ENCODE measurements at regions not wholly inside any gene's neighbourhood (a gene's known extent, or its start where the extent isn't known, plus 50 kb on each side); places are given as distances from the start of the nearest gene placed in this dataset.

DNA sequence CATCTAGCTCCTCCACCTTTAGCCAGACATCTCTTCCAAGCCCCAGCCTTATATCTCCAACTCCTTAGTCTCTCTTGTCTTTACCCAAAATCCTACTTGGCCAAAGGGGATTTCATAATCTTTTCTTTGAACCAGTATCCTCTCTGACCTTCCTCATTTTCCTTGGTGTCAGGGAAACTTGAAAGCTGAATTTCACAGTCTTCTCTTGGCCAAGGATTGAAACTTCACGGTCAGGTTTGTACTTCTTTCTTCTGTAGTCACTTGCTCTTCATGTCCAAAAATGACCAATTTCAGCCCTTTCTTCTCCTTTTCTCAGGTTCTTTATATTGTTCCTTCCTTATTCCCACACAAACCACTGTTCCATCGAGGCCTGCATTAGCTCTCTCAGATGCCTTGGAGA is 473.7 kb upstream of the KLF4 start:
- TF ChIP-seq EZH2 (IDR thresholded peaks at IDR 0.05; ENCODE audit: low read length): no peak
- TF ChIP-seq, protein P1, sequence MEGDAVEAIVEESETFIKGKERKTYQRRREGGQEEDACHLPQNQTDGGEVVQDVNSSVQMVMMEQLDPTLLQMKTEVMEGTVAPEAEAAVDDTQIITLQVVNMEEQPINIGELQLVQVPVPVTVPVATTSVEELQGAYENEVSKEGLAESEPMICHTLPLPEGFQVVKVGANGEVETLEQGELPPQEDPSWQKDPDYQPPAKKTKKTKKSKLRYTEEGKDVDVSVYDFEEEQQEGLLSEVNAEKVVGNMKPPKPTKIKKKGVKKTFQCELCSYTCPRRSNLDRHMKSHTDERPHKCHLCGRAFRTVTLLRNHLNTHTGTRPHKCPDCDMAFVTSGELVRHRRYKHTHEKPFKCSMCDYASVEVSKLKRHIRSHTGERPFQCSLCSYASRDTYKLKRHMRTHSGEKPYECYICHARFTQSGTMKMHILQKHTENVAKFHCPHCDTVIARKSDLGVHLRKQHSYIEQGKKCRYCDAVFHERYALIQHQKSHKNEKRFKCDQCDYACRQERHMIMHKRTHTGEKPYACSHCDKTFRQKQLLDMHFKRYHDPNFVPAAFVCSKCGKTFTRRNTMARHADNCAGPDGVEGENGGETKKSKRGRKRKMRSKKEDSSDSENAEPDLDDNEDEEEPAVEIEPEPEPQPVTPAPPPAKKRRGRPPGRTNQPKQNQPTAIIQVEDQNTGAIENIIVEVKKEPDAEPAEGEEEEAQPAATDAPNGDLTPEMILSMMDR (optimal IDR thresholded peaks at IDR 0.05 in 1 of 3, IDR thresholded peaks at IDR 0.05 in 1 of 3, conservative IDR thresholded peaks at IDR 0.05 in 1 of 3; ENCODE audit: extremely low read depth in 1 of 3, insufficient read depth in 2 of 3, low read length in 3 of 3): no peak

Data from keratinocyte (primary cell).